ENCODE measurements at regions not wholly inside any gene's neighbourhood (a gene's known extent, or its start where the extent isn't known, plus 50 kb on each side); places are given as distances from the start of the nearest gene placed in this dataset.

DNA sequence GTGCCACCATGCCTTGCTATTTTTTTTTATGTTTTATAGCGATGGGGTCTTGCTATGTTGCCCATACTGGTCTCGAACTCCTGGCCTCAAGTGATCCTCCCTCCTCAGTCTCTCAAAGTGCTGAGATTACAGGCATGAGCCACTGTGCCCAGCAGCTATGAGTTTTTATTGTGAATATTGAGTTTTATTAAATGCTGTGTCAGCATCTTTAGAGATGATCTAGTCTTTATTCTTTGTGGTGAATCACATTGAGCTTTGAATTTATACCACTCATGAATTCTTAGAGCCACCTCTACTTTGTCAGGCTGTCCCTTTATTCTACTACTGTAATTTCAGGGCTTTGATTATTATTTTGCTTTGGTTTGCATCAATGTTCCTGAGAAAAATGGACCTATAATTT, 428.3 kb downstream of the BTBD3 start:
- no peak for TF ChIP-seq CTCF (IDR thresholded peaks at IDR 0.05)
- no peak for TF ChIP-seq POLR2A (IDR thresholded peaks at IDR 0.05)
- TF ChIP-seq POLR2AphosphoS5 (IDR thresholded peaks at IDR 0.05; ENCODE audit: insufficient read depth in 1 of 2, low read depth in 1 of 2), result no peak

Measured in vagina (tissue), 2 donors.